ENCODE measurements at regions not wholly inside any gene's neighbourhood (a gene's known extent, or its start where the extent isn't known, plus 50 kb on each side); places are given as distances from the start of the nearest gene placed in this dataset.
"Not testable (repeated sequence)": the region's sequence is repeated elsewhere in the genome, so short reads cannot be mapped to it uniquely, and the experiment has no call there.

DNA sequence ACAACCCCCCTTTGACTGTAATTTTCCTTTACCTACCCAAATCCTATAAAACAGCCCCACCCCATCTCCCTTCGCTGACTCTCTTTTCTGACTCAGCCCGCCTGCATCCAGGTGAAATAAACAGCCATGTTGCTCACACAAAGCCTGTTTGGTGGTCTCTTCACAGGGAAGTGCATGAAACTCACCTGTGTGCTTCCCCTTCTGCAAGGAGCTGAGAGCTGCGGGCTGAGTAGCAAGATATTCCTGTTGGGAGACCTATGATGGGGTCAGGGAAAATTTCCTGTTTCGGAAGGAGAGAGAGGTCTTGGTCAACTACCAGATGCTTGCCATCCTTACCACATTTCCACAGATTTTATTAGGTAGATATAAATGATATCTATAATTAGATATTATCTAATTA lies 474.5 kb upstream of the NUDT12 start:
- TF ChIP-seq GABPA (IDR thresholded peaks at IDR 0.05; ENCODE audit: low read depth); FOXM1 (IDR thresholded peaks at IDR 0.05; ENCODE audit: low read depth); SIN3A (IDR thresholded peaks at IDR 0.05; ENCODE audit: borderline replicate concordance, low read depth, low read length); TAF1 (IDR thresholded peaks at IDR 0.05; ENCODE audit: borderline replicate concordance, low read depth, low read length); POLR2AphosphoS5 (IDR thresholded peaks at IDR 0.05; ENCODE audit: low read depth, low read length); RFX5 (IDR thresholded peaks at IDR 0.05; ENCODE audit: low read length); TCF12 (IDR thresholded peaks at IDR 0.05): not testable (repeated sequence)
- TF ChIP-seq, protein P1, sequence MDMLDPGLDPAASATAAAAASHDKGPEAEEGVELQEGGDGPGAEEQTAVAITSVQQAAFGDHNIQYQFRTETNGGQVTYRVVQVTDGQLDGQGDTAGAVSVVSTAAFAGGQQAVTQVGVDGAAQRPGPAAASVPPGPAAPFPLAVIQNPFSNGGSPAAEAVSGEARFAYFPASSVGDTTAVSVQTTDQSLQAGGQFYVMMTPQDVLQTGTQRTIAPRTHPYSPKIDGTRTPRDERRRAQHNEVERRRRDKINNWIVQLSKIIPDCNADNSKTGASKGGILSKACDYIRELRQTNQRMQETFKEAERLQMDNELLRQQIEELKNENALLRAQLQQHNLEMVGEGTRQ (IDR thresholded peaks at IDR 0.05; ENCODE audit: borderline replicate concordance, low read depth, low read length), result not testable (repeated sequence)
- TF ChIP-seq, protein P2, sequence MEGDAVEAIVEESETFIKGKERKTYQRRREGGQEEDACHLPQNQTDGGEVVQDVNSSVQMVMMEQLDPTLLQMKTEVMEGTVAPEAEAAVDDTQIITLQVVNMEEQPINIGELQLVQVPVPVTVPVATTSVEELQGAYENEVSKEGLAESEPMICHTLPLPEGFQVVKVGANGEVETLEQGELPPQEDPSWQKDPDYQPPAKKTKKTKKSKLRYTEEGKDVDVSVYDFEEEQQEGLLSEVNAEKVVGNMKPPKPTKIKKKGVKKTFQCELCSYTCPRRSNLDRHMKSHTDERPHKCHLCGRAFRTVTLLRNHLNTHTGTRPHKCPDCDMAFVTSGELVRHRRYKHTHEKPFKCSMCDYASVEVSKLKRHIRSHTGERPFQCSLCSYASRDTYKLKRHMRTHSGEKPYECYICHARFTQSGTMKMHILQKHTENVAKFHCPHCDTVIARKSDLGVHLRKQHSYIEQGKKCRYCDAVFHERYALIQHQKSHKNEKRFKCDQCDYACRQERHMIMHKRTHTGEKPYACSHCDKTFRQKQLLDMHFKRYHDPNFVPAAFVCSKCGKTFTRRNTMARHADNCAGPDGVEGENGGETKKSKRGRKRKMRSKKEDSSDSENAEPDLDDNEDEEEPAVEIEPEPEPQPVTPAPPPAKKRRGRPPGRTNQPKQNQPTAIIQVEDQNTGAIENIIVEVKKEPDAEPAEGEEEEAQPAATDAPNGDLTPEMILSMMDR (IDR thresholded peaks at IDR 0.05), result not testable (repeated sequence)
- TF ChIP-seq, protein P3, sequence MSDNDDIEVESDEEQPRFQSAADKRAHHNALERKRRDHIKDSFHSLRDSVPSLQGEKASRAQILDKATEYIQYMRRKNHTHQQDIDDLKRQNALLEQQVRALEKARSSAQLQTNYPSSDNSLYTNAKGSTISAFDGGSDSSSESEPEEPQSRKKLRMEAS (IDR thresholded peaks at IDR 0.05; ENCODE audit: low read depth), result not testable (repeated sequence)
- TF ChIP-seq, protein P4, sequence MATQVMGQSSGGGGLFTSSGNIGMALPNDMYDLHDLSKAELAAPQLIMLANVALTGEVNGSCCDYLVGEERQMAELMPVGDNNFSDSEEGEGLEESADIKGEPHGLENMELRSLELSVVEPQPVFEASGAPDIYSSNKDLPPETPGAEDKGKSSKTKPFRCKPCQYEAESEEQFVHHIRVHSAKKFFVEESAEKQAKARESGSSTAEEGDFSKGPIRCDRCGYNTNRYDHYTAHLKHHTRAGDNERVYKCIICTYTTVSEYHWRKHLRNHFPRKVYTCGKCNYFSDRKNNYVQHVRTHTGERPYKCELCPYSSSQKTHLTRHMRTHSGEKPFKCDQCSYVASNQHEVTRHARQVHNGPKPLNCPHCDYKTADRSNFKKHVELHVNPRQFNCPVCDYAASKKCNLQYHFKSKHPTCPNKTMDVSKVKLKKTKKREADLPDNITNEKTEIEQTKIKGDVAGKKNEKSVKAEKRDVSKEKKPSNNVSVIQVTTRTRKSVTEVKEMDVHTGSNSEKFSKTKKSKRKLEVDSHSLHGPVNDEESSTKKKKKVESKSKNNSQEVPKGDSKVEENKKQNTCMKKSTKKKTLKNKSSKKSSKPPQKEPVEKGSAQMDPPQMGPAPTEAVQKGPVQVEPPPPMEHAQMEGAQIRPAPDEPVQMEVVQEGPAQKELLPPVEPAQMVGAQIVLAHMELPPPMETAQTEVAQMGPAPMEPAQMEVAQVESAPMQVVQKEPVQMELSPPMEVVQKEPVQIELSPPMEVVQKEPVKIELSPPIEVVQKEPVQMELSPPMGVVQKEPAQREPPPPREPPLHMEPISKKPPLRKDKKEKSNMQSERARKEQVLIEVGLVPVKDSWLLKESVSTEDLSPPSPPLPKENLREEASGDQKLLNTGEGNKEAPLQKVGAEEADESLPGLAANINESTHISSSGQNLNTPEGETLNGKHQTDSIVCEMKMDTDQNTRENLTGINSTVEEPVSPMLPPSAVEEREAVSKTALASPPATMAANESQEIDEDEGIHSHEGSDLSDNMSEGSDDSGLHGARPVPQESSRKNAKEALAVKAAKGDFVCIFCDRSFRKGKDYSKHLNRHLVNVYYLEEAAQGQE (IDR thresholded peaks at IDR 0.05; ENCODE audit: low read depth, low read length), result not testable (repeated sequence)
- TF ChIP-seq, protein P5, sequence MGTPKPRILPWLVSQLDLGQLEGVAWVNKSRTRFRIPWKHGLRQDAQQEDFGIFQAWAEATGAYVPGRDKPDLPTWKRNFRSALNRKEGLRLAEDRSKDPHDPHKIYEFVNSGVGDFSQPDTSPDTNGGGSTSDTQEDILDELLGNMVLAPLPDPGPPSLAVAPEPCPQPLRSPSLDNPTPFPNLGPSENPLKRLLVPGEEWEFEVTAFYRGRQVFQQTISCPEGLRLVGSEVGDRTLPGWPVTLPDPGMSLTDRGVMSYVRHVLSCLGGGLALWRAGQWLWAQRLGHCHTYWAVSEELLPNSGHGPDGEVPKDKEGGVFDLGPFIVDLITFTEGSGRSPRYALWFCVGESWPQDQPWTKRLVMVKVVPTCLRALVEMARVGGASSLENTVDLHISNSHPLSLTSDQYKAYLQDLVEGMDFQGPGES (IDR thresholded peaks at IDR 0.05; ENCODE audit: low read depth, low read length), result not testable (repeated sequence)
